PC-3 (cell line): ENCODE measurements at regions not wholly inside any gene's neighbourhood (a gene's known extent, or its start where the extent isn't known, plus 50 kb on each side); places are given as distances from the start of the nearest gene placed in this dataset.

Experiments used
- ATAC-seq: fragments of 200-7000 bp; cut with Tn5 transposase; 2 replicates; pipeline ENCODE4 v1.9.1; 2020; ENCODE audit warnings: mild to moderate bottlenecking, moderate library complexity
- BruUV-seq: library from RNA; stranded (reverse); fragments of 400-500 nt; replicated peaks from 2 replicates; lab custom pipeline; 2021; lab: Mats Ljungman, UMichigan
- CTCF ChIA-PET: fragments of 300-600 bp; sonication (Branson Sonifier 250); formaldehyde crosslinking; loops from one replicate; lab custom pipeline; 2022; ENCODE audit warnings: antibody characterized with exemption; lab: Charles Lee
- POLR2A ChIA-PET: fragments of 300-600 bp; sonication (Branson Sonifier 250); formaldehyde crosslinking; loops from one replicate; lab custom pipeline; 2022; ENCODE audit warnings: antibody characterized with exemption; ENCODE audit not compliant: unreplicated experiment; lab: Charles Lee
- DNase-seq: peaks from one replicate; pipeline ENCODE4 v3.0.0-alpha.2; 2015
- H2AFZ ChIP-seq: fragments of 300-600 bp; sonication (generic); 2 replicates; pipeline ENCODE4 v1.6.0; 2016; ENCODE audit warnings: antibody characterized with exemption, low read length
- H3F3A ChIP-seq: fragments of 300-600 bp; sonication (generic); one replicate; pipeline ENCODE4 v1.6.0; 2017; ENCODE audit warnings: antibody characterized with exemption, low read length, control low read depth, mild to moderate bottlenecking; ENCODE audit not compliant: unreplicated experiment
- H3K27ac ChIP-seq: fragments of 300-600 bp; sonication (generic); 2 replicates; pipeline ENCODE4 v1.5.1; 2016; ENCODE audit warnings: mild to moderate bottlenecking, low read length
- H3K27me3 ChIP-seq: fragments of 300-600 bp; sonication (generic); 2 replicates; pipeline ENCODE4 v1.6.1; 2016; ENCODE audit warnings: low read length, mixed read lengths
- H3K36me3 ChIP-seq: fragments of 300-600 bp; sonication (generic); 2 replicates; pipeline ENCODE4 v1.6.1; 2016; ENCODE audit warnings: low read depth, mixed run types, low read length, mixed read lengths
- H3K4me1 ChIP-seq: fragments of 300-600 bp; sonication (generic); 2 replicates; pipeline ENCODE4 v1.5.1; 2016; ENCODE audit warnings: low read length; ENCODE audit not compliant: insufficient read depth
- H3K4me2 ChIP-seq: fragments of 300-600 bp; sonication (generic); 2 replicates; pipeline ENCODE4 v1.6.0; 2016; ENCODE audit warnings: low read length
- H3K4me3 ChIP-seq: fragments of 300-600 bp; sonication (generic); 2 replicates; pipeline ENCODE4 v1.5.1; 2016; ENCODE audit warnings: mild to moderate bottlenecking, low read length, mixed read lengths
- H3K79me2 ChIP-seq: fragments of 300-600 bp; sonication (generic); 2 replicates; pipeline ENCODE4 v1.6.1; 2017; ENCODE audit warnings: low read length, mixed read lengths
- H3K9ac ChIP-seq: fragments of 300-600 bp; sonication (generic); 2 replicates; pipeline ENCODE4 v1.6.0; 2016; ENCODE audit warnings: mild to moderate bottlenecking, low read length
- H3K9me2 ChIP-seq: fragments of 300-600 bp; sonication (generic); replicated peaks from 2 replicates; pipeline ENCODE4 v1.6.1; 2016; ENCODE audit warnings: mixed run types, low read length, mixed read lengths
- H3K9me3 ChIP-seq: fragments of 300-600 bp; sonication (generic); 2 replicates; pipeline ENCODE4 v1.6.1; 2016; ENCODE audit warnings: low read length, mixed read lengths
- H4K20me1 ChIP-seq: fragments of 300-600 bp; sonication (generic); 2 replicates; pipeline ENCODE4 v1.6.1; 2016; ENCODE audit warnings: low read length, mixed read lengths
- CTCF ChIP-seq: fragments of 300-600 bp; sonication (generic); conservative IDR thresholded peaks from 2 replicates; pipeline ENCODE4 v1.5.1; 2017; ENCODE audit warnings: antibody characterized with exemption, low read depth, mild to moderate bottlenecking, low read length
- EZH2 ChIP-seq: fragments of 300-600 bp; sonication (generic); IDR thresholded peaks from one replicate; pipeline ENCODE4 v1.6.1; 2017; ENCODE audit warnings: antibody characterized with exemption, mild to moderate bottlenecking, low read length; ENCODE audit not compliant: unreplicated experiment
- EZH2phosphoT487 ChIP-seq: fragments of 300-600 bp; sonication (generic); IDR thresholded peaks from 2 replicates; pipeline ENCODE4 v1.6.1; 2018; ENCODE audit warnings: mild to moderate bottlenecking, antibody characterized with exemption, low read length, borderline replicate concordance
- intact Hi-C: fragments of 100-400 bp; cut with micrococcal nuclease; formaldehyde crosslinking; loops from 2 replicates; pipeline ENCODE4 v1.9.0; 2023

DNA sequence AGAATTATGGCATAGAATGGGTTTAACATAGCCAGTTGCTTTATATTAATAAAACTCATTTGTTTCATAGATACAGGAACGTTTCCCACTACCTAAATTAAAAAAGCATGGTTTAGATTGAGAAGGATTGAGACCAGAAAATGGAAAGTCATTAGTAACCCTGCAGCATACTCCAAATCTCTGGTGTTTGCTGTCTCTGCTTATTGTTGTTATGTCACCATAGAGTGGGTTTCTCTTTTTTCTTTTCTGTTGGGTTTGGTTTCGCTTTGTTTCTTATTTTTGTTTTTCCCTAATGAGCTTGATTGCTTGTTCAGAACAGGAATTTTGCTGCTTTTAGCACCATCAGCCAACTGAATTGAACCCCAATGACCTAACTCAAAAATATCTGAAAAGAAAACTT, 1034.8 kb downstream of the MAT2B start:
- BruUV-seq: no TSS peak
- H2AFZ ChIP-seq: no peak overlapping the region
- no peaks in the 10 kb centered on the region for H4K20me1 ChIP-seq
- intact Hi-C loops: no loop called here
- POLR2A ChIA-PET: no interaction called here
- no peaks in the 10 kb centered on the region for H3K9me2 ChIP-seq
- H3K36me3 ChIP-seq: no peaks in the 10 kb centered on the region
- no peaks in the 10 kb centered on the region for H3K9me3 ChIP-seq
- H3F3A ChIP-seq: no peaks in the 10 kb centered on the region
- H3K4me1 ChIP-seq: no peaks in the 10 kb centered on the region
- no peak overlapping the region for H3K27ac ChIP-seq
- CTCF ChIA-PET: no interaction called here
- TF ChIP-seq CTCF (no peak), EZH2phosphoT487 (no peak), EZH2 (no peak)
- no peak overlapping the region for H3K4me3 ChIP-seq
- DNase-seq (no peak), ATAC-seq (no peak)
- H3K27me3 ChIP-seq: no peaks in the 10 kb centered on the region
- H3K79me2 ChIP-seq: no peaks in the 10 kb centered on the region
- H3K4me2 ChIP-seq: no peak overlapping the region
- no peak overlapping the region for H3K9ac ChIP-seq

- BruUV-seq: no TSS peak
- no peak overlapping the region for H2AFZ ChIP-seq
- no peak overlapping the region for H3K9ac ChIP-seq
- H3K4me2 ChIP-seq: no peak overlapping the region
- ChIA-PET CTCF (no interaction called here), POLR2A (no interaction called here)
- no peaks in the 10 kb centered on the region for H4K20me1 ChIP-seq
- intact Hi-C loops: no loop called here
- ATAC-seq: no peak
- H3K4me1 ChIP-seq: no peaks in the 10 kb centered on the region
- no peaks in the 10 kb centered on the region for H3K9me2 ChIP-seq
- no peak for DNase-seq
- H3F3A ChIP-seq: no peaks in the 10 kb centered on the region
- no peaks in the 10 kb centered on the region for H3K27me3 ChIP-seq
- no peak overlapping the region for H3K4me3 ChIP-seq
- no peaks in the 10 kb centered on the region for H3K79me2 ChIP-seq
- H3K27ac ChIP-seq: no peak overlapping the region
- H3K9me3 ChIP-seq: no peaks in the 10 kb centered on the region
- TF ChIP-seq EZH2: no peak
- TF ChIP-seq CTCF: no peak
- TF ChIP-seq EZH2phosphoT487: no peak
- H3K36me3 ChIP-seq: no peaks in the 10 kb centered on the region
These were observed 1040.1 kb downstream of the MAT2B start for GRCh38 chr5:164545507-164545906.

DNA sequence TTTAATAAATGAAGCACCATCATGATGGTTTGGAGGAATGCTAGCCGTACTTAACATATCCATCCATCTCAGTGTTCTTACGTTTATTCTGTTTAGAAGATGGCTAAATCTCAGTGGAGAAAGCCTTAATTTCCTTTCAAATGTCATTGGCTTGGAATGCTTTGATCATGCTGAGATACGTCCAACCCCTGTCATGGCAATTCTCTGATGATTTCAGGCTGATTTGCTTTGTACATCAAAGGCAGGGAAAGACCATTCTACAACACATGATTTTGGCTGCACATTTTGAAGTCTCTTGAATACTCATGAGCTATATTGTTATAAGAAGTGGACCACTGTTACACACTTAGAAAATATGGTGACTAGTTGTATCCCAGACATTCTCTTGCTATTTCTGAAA, 1048.4 kb downstream of the MAT2B start:
- H3K9me2 ChIP-seq: no peaks in the 10 kb centered on the region
- no peak overlapping the region for H2AFZ ChIP-seq
- H3K27me3 ChIP-seq: no peaks in the 10 kb centered on the region
- no peak overlapping the region for H3K9ac ChIP-seq
- BruUV-seq: no TSS peak
- H3K4me2 ChIP-seq: no peak overlapping the region
- H3K36me3 ChIP-seq: no peaks in the 10 kb centered on the region
- no peaks in the 10 kb centered on the region for H4K20me1 ChIP-seq
- H3F3A ChIP-seq: no peaks in the 10 kb centered on the region
- H3K27ac ChIP-seq: no peak overlapping the region
- no peaks in the 10 kb centered on the region for H3K4me1 ChIP-seq
- intact Hi-C loops: no loop called here
- TF ChIP-seq EZH2 (no peak), EZH2phosphoT487 (no peak), CTCF (no peak)
- ChIA-PET CTCF (no interaction called here), POLR2A (no interaction called here)
- H3K4me3 ChIP-seq: no peak overlapping the region
- H3K79me2 ChIP-seq: no peaks in the 10 kb centered on the region
- ATAC-seq (no peak), DNase-seq (no peak)
- H3K9me3 ChIP-seq: no peaks in the 10 kb centered on the region
